Transverse colon (tissue), 3 donors: ENCODE measurements at regions not wholly inside any gene's neighbourhood (a gene's known extent, or its start where the extent isn't known, plus 50 kb on each side); places are given as distances from the start of the nearest gene placed in this dataset.

Source experiments
- POLR2A ChIP-seq: fragments of 450-650 bp; IDR thresholded peaks from one replicate; pipeline ENCODE4 v1.6.1; 2016; ENCODE audit warnings: antibody characterized with exemption, mild to moderate bottlenecking, moderate library complexity
- TF ChIP-seq, protein P1 (sequence below), 5 experiments: fragments of 200-600 bp in 3 of 5; fragments of 450-650 bp in 2 of 5; sonication (generic) in 3 of 5; IDR thresholded peaks; 1 replicate in 2 of 5; 2 replicates in 3 of 5; pipeline ENCODE4 v1.5.1; 2016 to 2017; ENCODE audit warnings: antibody characterized with exemption in 5 of 5, inconsistent platforms in 3 of 5, mild to moderate bottlenecking in 2 of 5, moderate library complexity in 1 of 5

DNA sequence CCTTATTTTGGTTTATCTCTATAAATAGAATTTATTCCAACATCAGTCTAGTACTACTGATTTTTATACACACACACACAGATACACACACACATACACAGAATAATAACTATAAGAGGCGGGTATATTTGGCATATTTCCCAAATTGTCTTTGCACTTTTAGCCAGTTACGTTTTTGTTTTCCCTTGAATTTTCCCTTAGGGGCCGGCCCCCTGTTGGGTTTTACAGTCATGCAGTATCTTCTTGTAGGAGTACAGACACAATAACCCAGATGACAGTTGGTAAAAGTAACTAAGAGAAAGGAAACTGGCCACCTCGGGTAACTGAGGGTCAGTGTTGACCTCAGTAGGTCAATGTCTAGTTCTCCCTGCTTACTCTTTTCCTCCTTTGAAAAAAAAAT is 50.9 kb downstream of the DISP1 start:
- TF ChIP-seq, protein P1, sequence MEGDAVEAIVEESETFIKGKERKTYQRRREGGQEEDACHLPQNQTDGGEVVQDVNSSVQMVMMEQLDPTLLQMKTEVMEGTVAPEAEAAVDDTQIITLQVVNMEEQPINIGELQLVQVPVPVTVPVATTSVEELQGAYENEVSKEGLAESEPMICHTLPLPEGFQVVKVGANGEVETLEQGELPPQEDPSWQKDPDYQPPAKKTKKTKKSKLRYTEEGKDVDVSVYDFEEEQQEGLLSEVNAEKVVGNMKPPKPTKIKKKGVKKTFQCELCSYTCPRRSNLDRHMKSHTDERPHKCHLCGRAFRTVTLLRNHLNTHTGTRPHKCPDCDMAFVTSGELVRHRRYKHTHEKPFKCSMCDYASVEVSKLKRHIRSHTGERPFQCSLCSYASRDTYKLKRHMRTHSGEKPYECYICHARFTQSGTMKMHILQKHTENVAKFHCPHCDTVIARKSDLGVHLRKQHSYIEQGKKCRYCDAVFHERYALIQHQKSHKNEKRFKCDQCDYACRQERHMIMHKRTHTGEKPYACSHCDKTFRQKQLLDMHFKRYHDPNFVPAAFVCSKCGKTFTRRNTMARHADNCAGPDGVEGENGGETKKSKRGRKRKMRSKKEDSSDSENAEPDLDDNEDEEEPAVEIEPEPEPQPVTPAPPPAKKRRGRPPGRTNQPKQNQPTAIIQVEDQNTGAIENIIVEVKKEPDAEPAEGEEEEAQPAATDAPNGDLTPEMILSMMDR (IDR thresholded peaks at IDR 0.05): no peak
- no peak for TF ChIP-seq POLR2A
